T-cell (primary cell): ENCODE measurements at regions not wholly inside any gene's neighbourhood (a gene's known extent, or its start where the extent isn't known, plus 50 kb on each side); places are given as distances from the start of the nearest gene placed in this dataset.

Source experiments
- ATAC-seq, 4 experiments: fragments of 200-7000 bp in 3 of 4; fragments of 150-1000 bp in 1 of 4; cut with Tn5 transposase; replicated peaks in 1 of 4; 1 replicate in 3 of 4; 2 replicates in 1 of 4; pipeline ENCODE4 v1.10.0; 2021; ENCODE audit warnings: moderate library complexity in 3 of 4, mild to moderate bottlenecking in 2 of 4, moderate number of reproducible peaks in 1 of 4
- CTCF ChIA-PET, 2 donors: fragments of 300-600 bp; sonication (Branson Sonifier 250); formaldehyde crosslinking; loops; one replicate each; lab custom pipeline; 2022; ENCODE audit warnings: antibody characterized with exemption in 2 of 2; lab: Charles Lee
- POLR2A ChIA-PET, 2 donors: fragments of 300-600 bp; sonication (Branson Sonifier 250); formaldehyde crosslinking; loops; one replicate each; lab custom pipeline; 2022; ENCODE audit warnings: antibody characterized with exemption in 2 of 2; lab: Charles Lee
- DNase-seq, 35 experiments: peaks; one replicate each; pipeline versions ENCODE4 v3.0.0 to v3.0.0-alpha.2; 2013 to 2023
- H3K27ac ChIP-seq: one replicate; pipeline ENCODE4 v1.5.1; 2013; ENCODE audit warnings: low read length
- H3K27me3 ChIP-seq, 2 experiments: replicated peaks in 1 of 2; 1 replicate in 1 of 2; 2 replicates in 1 of 2; pipeline versions ENCODE4 v1.6.1 to v1.7.0; 2013; ENCODE audit warnings: low read length in 1 of 2, mixed read lengths in 1 of 2; ENCODE audit not compliant: control insufficient read depth in 2 of 2, insufficient read depth in 2 of 2; ENCODE audit errors: extremely low read depth in 1 of 2
- H3K36me3 ChIP-seq, 2 donors: 1 replicate in 1 of 2; 2 replicates in 1 of 2; pipeline versions ENCODE4 v1.6.1 to v1.7.0; 2013; ENCODE audit warnings: low read length in 1 of 2; ENCODE audit not compliant: control insufficient read depth in 2 of 2, insufficient read depth in 1 of 2; ENCODE audit errors: extremely low read depth in 1 of 2
- H3K4me1 ChIP-seq, 2 experiments: 1 replicate in 1 of 2; 2 replicates in 1 of 2; pipeline versions ENCODE4 v1.6.1 to v1.7.0; 2013; ENCODE audit warnings: low read length in 2 of 2, mixed read lengths in 1 of 2; ENCODE audit not compliant: insufficient read depth in 2 of 2, control insufficient read depth in 1 of 2; ENCODE audit errors: extremely low read depth in 1 of 2
- H3K4me3 ChIP-seq, 2 donors: 1 replicate in 1 of 2; 2 replicates in 1 of 2; pipeline versions ENCODE4 v1.5.1 to v1.7.0; 2013; ENCODE audit warnings: mild to moderate bottlenecking in 2 of 2, low read length in 1 of 2, moderate library complexity in 1 of 2; ENCODE audit not compliant: control insufficient read depth in 1 of 2; ENCODE audit errors: extremely low read depth in 1 of 2
- H3K9me3 ChIP-seq: 2 replicates; pipeline ENCODE4 v1.7.0; 2013
- H3K27ac Mint-ChIP-seq, 2 donors: one replicate each; pipeline ENCODE4 v1.8.0; 2020 to 2021; ENCODE audit warnings: mild to moderate bottlenecking in 2 of 2, mixed read lengths in 2 of 2
- H3K27me3 Mint-ChIP-seq, 2 donors: one replicate each; pipeline ENCODE4 v1.8.0; 2021 to 2022; ENCODE audit warnings: mixed read lengths in 2 of 2
- H3K36me3 Mint-ChIP-seq: one replicate; pipeline ENCODE4 v1.8.0; 2021; ENCODE audit warnings: mixed read lengths
- H3K4me1 Mint-ChIP-seq, 3 donors: one replicate each; pipeline ENCODE4 v1.8.0; 2020 to 2022; ENCODE audit warnings: mixed read lengths in 3 of 3, mild to moderate bottlenecking in 1 of 3
- H3K4me3 Mint-ChIP-seq, 3 donors: one replicate each; pipeline ENCODE4 v1.8.0; 2020 to 2022; ENCODE audit warnings: mild to moderate bottlenecking in 3 of 3, mixed read lengths in 3 of 3, moderate library complexity in 3 of 3
- H3K9me3 Mint-ChIP-seq, 3 donors: one replicate each; pipeline ENCODE4 v1.8.0; 2020 to 2022; ENCODE audit warnings: mixed read lengths in 3 of 3
- WGBS: methylation state at CpG from one replicate; pipeline ENCODE4 v1.1.5; 2013; ENCODE audit warnings: missing lambda C conversion rate; ENCODE audit not compliant: insufficient coverage; 5-methylcytosine and 5-hydroxymethylcytosine counted together

DNA sequence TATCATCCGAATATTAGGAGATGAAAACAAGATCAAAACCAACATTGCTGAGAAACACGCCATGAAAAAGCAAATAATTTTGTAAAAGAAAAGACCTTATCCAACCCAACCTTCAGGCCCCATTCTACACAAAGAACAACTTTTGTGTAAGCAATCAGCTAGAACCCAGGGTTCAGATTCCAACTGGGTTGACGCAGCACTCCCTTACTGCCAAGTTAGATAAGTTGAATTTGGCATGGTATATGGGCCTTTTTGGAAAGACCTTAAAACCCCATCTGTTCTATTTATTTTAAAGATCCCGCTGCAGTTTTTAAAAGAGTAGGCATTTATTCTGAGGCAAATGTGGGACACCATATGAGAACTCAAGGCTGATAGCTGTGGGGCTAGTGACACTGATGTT, 2033.8 kb upstream of the WWC1 start:
- no peak for DNase-seq
- Mint-ChIP-seq H3K4me1 (no peaks in the 10 kb centered on the region), H3K9me3 (peaks cover 14 to 15% (median 15%) of the 10 kb centered on the region in 3 donors), H3K36me3 (no peaks in the 10 kb centered on the region), H3K4me3 (no peak overlapping the region), H3K27me3 (no peaks in the 10 kb centered on the region), H3K27ac (no peak overlapping the region)
- Histone ChIP-seq H3K9me3 (no peaks in the 10 kb centered on the region), H3K4me3 (no peak overlapping the region), H3K4me1 (no peaks in the 10 kb centered on the region), H3K27ac (no peak overlapping the region), H3K27me3 (no peaks in the 10 kb centered on the region), H3K36me3 (no peaks in the 10 kb centered on the region)
- WGBS, result 100% methylated on average over 1 of the region's 4 CpGs
- ChIA-PET POLR2A (no interaction called here), CTCF (no interaction called here)
- no peak for ATAC-seq

DNA sequence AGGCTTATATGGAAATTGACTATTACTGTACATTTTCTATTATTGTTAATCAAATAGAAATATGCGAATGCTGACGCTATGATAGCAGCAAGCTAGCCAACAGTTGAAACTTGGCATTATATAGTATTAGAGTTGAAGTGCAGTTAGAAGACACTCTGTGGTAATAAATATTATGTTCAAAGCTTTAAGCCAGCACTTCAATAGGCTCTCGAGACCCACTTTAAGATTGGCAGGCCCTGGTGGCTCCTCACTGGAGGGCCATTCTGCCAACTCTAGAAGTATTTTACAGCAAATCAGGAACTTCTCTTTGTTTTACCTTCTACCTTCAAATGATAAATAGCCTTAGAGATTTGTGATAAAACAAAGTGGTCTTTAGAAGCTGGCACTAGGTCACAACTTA, 2029.0 kb upstream of the WWC1 start:
- no peaks in the 10 kb centered on the region for H3K27me3 Mint-ChIP-seq
- Histone ChIP-seq H3K9me3 (no peaks in the 10 kb centered on the region), H3K27me3 (no peaks in the 10 kb centered on the region), H3K27ac (no peak overlapping the region), H3K36me3 (no peaks in the 10 kb centered on the region), H3K4me1 (no peaks in the 10 kb centered on the region), H3K4me3 (no peak overlapping the region)
- H3K9me3 Mint-ChIP-seq, result peaks cover 16 to 40% (median 24%) of the 10 kb centered on the region in 3 donors
- H3K4me1 Mint-ChIP-seq, result no peaks in the 10 kb centered on the region
- H3K27ac Mint-ChIP-seq, result no peak overlapping the region
- ATAC-seq, result no peak
- ChIA-PET POLR2A (no interaction called here), CTCF (no interaction called here)
- no peak overlapping the region for H3K4me3 Mint-ChIP-seq
- DNase-seq, result no peak
- WGBS, result no CpG with 5 or more reads among the region's 3 CpGs
- no peaks in the 10 kb centered on the region for H3K36me3 Mint-ChIP-seq

DNA sequence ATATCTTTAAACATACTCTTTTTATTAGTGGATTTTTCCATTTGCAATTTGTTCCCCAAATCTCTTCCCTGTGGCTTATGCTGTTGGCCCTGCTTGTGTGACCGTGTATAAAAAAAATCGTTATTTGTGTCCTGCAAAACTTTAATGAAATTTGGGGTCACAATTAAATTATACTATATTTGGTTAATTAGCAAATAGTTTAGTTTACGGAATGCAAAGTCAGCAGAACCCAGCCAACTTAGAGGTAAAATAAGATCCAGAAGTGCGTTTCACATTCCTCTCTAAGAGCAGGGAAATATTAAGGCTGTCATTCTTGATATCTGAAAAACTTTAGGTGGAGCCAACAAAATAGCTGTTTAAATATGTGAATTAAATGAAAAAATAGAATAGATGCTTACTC, 2023.5 kb upstream of the WWC1 start:
- ATAC-seq, result no peak
- no peaks in the 10 kb centered on the region for H3K4me1 Mint-ChIP-seq
- H3K9me3 Mint-ChIP-seq, result peaks cover 14 to 47% (median 21%) of the 10 kb centered on the region in 3 donors
- no peak overlapping the region for H3K4me3 ChIP-seq
- no peaks in the 10 kb centered on the region for H3K4me1 ChIP-seq
- no peak overlapping the region for H3K4me3 Mint-ChIP-seq
- WGBS, result 80% methylated on average over 1 of the region's 4 CpGs
- no peaks in the 10 kb centered on the region for H3K27me3 Mint-ChIP-seq
- no peak overlapping the region for H3K27ac Mint-ChIP-seq
- DNase-seq, result no peak
- POLR2A ChIA-PET, result no interaction called here
- no peaks in the 10 kb centered on the region for H3K36me3 Mint-ChIP-seq
- H3K36me3 ChIP-seq, result no peaks in the 10 kb centered on the region
- CTCF ChIA-PET, result no interaction called here
- no peak overlapping the region for H3K27ac ChIP-seq
- peaks cover 2% of the 10 kb centered on the region for H3K9me3 ChIP-seq
- no peaks in the 10 kb centered on the region for H3K27me3 ChIP-seq

DNA sequence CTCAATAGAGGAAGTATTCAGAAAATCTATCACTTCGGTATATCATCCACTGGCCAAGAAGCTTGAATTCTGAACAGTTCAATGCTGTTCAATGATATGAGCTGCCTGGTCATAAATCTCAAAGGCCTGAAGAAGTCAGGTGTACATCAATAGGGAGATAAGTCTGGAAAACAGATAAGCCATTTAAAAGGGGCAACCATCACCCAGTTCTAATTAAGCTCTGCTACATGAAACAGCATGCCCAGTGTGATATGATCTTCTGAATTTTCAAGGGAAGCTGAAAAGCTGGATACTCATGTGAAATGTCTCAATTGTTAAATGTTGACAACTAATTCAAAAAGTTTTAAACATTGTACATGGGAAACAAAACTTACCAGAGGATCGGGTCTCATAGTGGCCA, 2020.7 kb upstream of the WWC1 start:
- CTCF ChIA-PET, result no interaction called here
- H3K27ac Mint-ChIP-seq, result no peak overlapping the region
- no peak overlapping the region for H3K4me3 ChIP-seq
- H3K4me1 ChIP-seq, result no peaks in the 10 kb centered on the region
- no peak for DNase-seq
- POLR2A ChIA-PET, result no interaction called here
- peaks cover 2% of the 10 kb centered on the region for H3K9me3 ChIP-seq
- no peaks in the 10 kb centered on the region for H3K36me3 Mint-ChIP-seq
- H3K4me3 Mint-ChIP-seq, result no peak overlapping the region
- WGBS, result 100% methylated on average over 1 of the region's 2 CpGs
- no peaks in the 10 kb centered on the region for H3K27me3 ChIP-seq
- H3K36me3 ChIP-seq, result no peaks in the 10 kb centered on the region
- H3K27ac ChIP-seq, result no peak overlapping the region
- no peaks in the 10 kb centered on the region for H3K4me1 Mint-ChIP-seq
- no peak for ATAC-seq
- H3K9me3 Mint-ChIP-seq, result peaks cover 7 to 35% (median 12%) of the 10 kb centered on the region in 3 donors
- H3K27me3 Mint-ChIP-seq, result no peaks in the 10 kb centered on the region

DNA sequence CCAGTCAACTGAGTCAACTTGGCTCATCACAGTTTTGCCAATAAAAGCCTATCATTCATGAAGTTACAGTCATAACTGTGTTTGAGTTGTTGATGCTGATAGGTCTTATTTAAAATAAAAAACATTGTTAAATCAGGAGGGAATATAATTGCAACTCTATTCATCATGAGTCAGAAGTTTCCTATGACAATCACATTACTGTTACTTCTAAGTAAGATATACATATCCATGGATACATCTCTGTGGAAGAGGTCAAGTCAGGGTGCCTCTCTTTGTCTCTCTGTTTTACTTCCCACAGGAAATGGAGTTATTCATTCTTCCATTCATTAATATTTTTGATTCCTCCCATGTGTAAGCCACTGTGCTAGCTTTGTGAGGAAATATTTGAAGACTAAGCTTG, 2015.4 kb upstream of the WWC1 start:
- H3K9me3 Mint-ChIP-seq, result peaks cover 12 to 34% (median 18%) of the 10 kb centered on the region in 3 donors
- Histone ChIP-seq H3K36me3 (no peaks in the 10 kb centered on the region), H3K27me3 (no peaks in the 10 kb centered on the region), H3K9me3 (peaks cover 3% of the 10 kb centered on the region), H3K4me3 (no peak overlapping the region), H3K27ac (no peak overlapping the region), H3K4me1 (no peaks in the 10 kb centered on the region)
- DNase-seq (no peak), ATAC-seq (no peak)
- POLR2A ChIA-PET, result no interaction called here
- no peaks in the 10 kb centered on the region for H3K4me1 Mint-ChIP-seq
- H3K27me3 Mint-ChIP-seq, result no peaks in the 10 kb centered on the region
- no peaks in the 10 kb centered on the region for H3K36me3 Mint-ChIP-seq
- no peak overlapping the region for H3K4me3 Mint-ChIP-seq
- CTCF ChIA-PET, result no interaction called here
- no peak overlapping the region for H3K27ac Mint-ChIP-seq

DNA sequence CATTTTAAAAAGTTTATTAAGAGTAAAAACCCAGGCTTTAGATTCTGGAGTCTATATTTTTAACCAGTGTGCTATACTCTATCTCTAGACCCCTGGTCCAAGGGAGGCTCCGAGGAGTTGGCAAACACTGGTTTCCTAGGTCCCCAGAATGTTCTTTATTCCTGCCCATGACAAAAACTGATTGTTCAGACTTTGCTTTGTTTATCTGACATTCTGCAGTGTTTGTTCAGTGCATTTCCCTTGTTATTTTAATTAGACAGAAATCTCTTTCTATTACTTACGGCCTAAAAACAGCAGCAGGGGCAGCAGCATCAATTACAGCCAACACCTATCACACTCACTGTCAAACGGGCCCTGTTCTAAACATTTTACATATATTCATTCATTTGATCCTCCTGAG, 2011.6 kb upstream of the WWC1 start:
- no peak for DNase-seq
- Mint-ChIP-seq H3K9me3 (peaks cover 11 to 22% (median 15%) of the 10 kb centered on the region in 3 donors), H3K4me3 (no peak overlapping the region), H3K36me3 (no peaks in the 10 kb centered on the region), H3K27me3 (no peaks in the 10 kb centered on the region), H3K4me1 (no peaks in the 10 kb centered on the region), H3K27ac (no peak overlapping the region)
- ChIA-PET POLR2A (no interaction called here), CTCF (no interaction called here)
- no peak for ATAC-seq
- no peaks in the 10 kb centered on the region for H3K36me3 ChIP-seq
- H3K27ac ChIP-seq, result no peak overlapping the region
- H3K4me3 ChIP-seq, result no peak overlapping the region
- no CpG with 5 or more reads among the region's 3 CpGs for WGBS
- no peaks in the 10 kb centered on the region for H3K4me1 ChIP-seq
- H3K27me3 ChIP-seq, result no peaks in the 10 kb centered on the region
- H3K9me3 ChIP-seq, result peaks cover 3% of the 10 kb centered on the region

DNA sequence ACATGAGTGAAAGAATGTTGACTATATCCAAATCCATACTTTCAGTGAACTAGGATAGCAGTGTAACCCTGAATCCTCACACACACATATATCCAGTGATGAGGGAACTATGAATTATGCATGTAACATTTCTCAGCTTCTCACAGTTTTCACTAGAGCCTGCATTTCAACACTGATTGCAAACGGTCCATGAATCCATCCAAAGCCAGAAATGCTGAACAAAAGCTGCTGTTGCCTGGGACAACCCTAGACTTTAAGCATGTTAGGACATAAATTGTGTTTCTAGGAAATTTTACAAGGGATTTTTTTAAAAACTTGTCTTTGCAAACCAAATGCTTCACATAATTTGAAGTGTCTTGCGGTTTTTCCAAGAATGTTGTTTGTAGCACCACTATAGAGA, 2010.0 kb upstream of the WWC1 start:
- Histone ChIP-seq H3K27me3 (no peaks in the 10 kb centered on the region), H3K27ac (no peak overlapping the region), H3K4me3 (no peak overlapping the region), H3K9me3 (peaks cover 3% of the 10 kb centered on the region), H3K36me3 (no peaks in the 10 kb centered on the region), H3K4me1 (no peaks in the 10 kb centered on the region)
- no peak overlapping the region for H3K27ac Mint-ChIP-seq
- H3K9me3 Mint-ChIP-seq, result peaks cover 9 to 19% (median 15%) of the 10 kb centered on the region in 3 donors
- H3K27me3 Mint-ChIP-seq, result no peaks in the 10 kb centered on the region
- H3K4me1 Mint-ChIP-seq, result no peaks in the 10 kb centered on the region
- no peak overlapping the region for H3K4me3 Mint-ChIP-seq
- 100% methylated on average over 1 of the region's 2 CpGs for WGBS
- ChIA-PET CTCF (no interaction called here), POLR2A (no interaction called here)
- DNase-seq (no peak), ATAC-seq (no peak)
- H3K36me3 Mint-ChIP-seq, result no peaks in the 10 kb centered on the region
